Progenitor cell of endocrine pancreas (in vitro differentiated cells): ENCODE measurements at regions not wholly inside any gene's neighbourhood (a gene's known extent, or its start where the extent isn't known, plus 50 kb on each side); places are given as distances from the start of the nearest gene placed in this dataset.

Source experiments
- DNase-seq: peaks from one replicate; pipeline ENCODE4 v3.0.0; 2021; ENCODE audit warnings: low spot score; ENCODE audit not compliant: unreplicated experiment
- H3K27ac Mint-ChIP-seq: 2 replicates; pipeline ENCODE4 v1.8.0; 2021; ENCODE audit warnings: mild to moderate bottlenecking, moderate library complexity, mixed read lengths
- H3K27me3 Mint-ChIP-seq: 2 replicates; pipeline ENCODE4 v1.8.0; 2021; ENCODE audit warnings: mixed read lengths
- H3K36me3 Mint-ChIP-seq: 2 replicates; pipeline ENCODE4 v1.8.0; 2022; ENCODE audit warnings: mixed read lengths; ENCODE audit not compliant: insufficient read depth
- H3K4me1 Mint-ChIP-seq: 2 replicates; pipeline ENCODE4 v1.8.0; 2021; ENCODE audit warnings: low read depth, mixed read lengths
- H3K4me3 Mint-ChIP-seq: 2 replicates; pipeline ENCODE4 v1.8.0; 2021; ENCODE audit warnings: low read depth, mild to moderate bottlenecking, moderate library complexity, mixed read lengths
- H3K9me3 Mint-ChIP-seq: 2 replicates; pipeline ENCODE4 v1.8.0; 2021; ENCODE audit warnings: low read depth, mixed read lengths
- TF ChIP-seq, protein P1 (sequence below): fragments of 200-600 bp; sonication (generic); IDR thresholded peaks from one replicate; pipeline ENCODE4 v1.5.0; 2021; ENCODE audit warnings: antibody characterized with exemption, mild to moderate bottlenecking; ENCODE audit not compliant: unreplicated experiment

DNA sequence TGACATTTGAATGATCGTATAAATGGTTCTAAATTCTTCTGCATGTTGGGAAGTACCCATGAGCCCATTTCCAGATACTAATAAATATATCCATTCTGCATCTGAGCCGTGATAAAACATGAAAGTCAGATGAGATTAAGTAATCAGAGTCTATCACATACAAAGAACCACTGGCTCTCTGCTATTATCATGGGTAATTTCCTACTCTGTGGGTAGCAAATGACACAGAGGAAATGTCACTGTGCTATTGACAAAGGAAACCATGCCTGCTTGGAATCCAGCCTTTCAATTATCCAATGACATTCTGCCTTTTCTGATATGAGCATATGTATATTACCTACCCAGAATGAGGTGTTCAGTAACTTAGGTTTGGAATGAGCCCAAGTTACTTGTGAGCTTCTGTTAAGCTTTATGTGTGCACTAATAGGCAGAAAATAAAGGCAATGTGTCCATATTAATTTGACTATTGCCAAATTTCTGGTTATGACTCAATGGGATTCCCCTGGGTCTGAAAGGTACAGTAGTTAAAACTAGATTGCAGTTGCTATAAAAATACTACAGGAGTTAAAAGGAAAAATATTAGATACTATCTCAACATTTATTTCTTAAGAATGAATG, 238.7 kb upstream of the KCNIP4 start:
- Mint-ChIP-seq H3K4me1 (peaks cover 7% of the 10 kb centered on the region), H3K27me3 (no peaks in the 10 kb centered on the region), H3K4me3 (no peak overlapping the region), H3K36me3 (no peaks in the 10 kb centered on the region), H3K27ac (no peak overlapping the region), H3K9me3 (no peaks in the 10 kb centered on the region)
- DNase-seq = no peak
- TF ChIP-seq, protein P1, sequence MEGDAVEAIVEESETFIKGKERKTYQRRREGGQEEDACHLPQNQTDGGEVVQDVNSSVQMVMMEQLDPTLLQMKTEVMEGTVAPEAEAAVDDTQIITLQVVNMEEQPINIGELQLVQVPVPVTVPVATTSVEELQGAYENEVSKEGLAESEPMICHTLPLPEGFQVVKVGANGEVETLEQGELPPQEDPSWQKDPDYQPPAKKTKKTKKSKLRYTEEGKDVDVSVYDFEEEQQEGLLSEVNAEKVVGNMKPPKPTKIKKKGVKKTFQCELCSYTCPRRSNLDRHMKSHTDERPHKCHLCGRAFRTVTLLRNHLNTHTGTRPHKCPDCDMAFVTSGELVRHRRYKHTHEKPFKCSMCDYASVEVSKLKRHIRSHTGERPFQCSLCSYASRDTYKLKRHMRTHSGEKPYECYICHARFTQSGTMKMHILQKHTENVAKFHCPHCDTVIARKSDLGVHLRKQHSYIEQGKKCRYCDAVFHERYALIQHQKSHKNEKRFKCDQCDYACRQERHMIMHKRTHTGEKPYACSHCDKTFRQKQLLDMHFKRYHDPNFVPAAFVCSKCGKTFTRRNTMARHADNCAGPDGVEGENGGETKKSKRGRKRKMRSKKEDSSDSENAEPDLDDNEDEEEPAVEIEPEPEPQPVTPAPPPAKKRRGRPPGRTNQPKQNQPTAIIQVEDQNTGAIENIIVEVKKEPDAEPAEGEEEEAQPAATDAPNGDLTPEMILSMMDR = no peak

- Mint-ChIP-seq H3K4me1 (peaks cover 3% of the 10 kb centered on the region), H3K27ac (no peak overlapping the region), H3K36me3 (peaks cover 2% of the 10 kb centered on the region), H3K4me3 (no peak overlapping the region), H3K27me3 (no peaks in the 10 kb centered on the region), H3K9me3 (peaks cover 12% of the 10 kb centered on the region)
- TF ChIP-seq, protein P1 = no peak
- no peak for DNase-seq
Observed at GRCh38 chr4:22181736-22182135, 233.2 kb upstream of the KCNIP4 start.

GRCh38 chr4:22179124-22179874, 230.7 kb upstream of the KCNIP4 start:
- Mint-ChIP-seq H3K9me3 (peaks cover 17% of the 10 kb centered on the region), H3K27ac (no peak overlapping the region), H3K36me3 (peaks cover 2% of the 10 kb centered on the region), H3K4me1 (peaks cover 3% of the 10 kb centered on the region), H3K27me3 (no peaks in the 10 kb centered on the region), H3K4me3 (no peak overlapping the region)
- TF ChIP-seq, protein P1 = no peak
- no peak for DNase-seq

DNA sequence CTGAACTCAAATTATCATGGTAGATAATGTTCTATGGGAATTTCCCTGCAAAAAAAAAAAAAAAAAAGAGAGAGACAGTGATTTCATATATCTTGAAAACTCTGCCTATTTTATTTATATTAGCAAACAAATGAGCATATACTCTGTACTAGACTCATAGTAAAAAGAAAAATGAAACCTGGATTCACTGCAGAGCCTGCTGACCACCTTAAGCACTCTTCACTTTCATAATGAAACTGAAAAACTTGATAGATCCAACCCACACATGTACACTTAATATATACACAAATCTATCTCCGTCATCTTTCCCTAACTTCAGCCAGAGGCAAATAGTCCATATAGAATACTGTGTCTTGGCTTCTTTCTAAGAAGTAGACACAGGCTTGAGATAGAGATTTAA, 226.1 kb upstream of the KCNIP4 start:
- H3K4me3 Mint-ChIP-seq = no peak overlapping the region
- no peaks in the 10 kb centered on the region for H3K27me3 Mint-ChIP-seq
- H3K4me1 Mint-ChIP-seq = no peaks in the 10 kb centered on the region
- DNase-seq = no peak
- H3K9me3 Mint-ChIP-seq = peaks cover 20% of the 10 kb centered on the region
- H3K36me3 Mint-ChIP-seq = peaks cover 2% of the 10 kb centered on the region
- TF ChIP-seq, protein P1 = no peak
- no peak overlapping the region for H3K27ac Mint-ChIP-seq

GRCh38 chr4:22170353-22170752, 221.8 kb upstream of the KCNIP4 start:
- DNase-seq = no peak
- H3K36me3 Mint-ChIP-seq = no peaks in the 10 kb centered on the region
- peaks cover 3% of the 10 kb centered on the region for H3K9me3 Mint-ChIP-seq
- no peaks in the 10 kb centered on the region for H3K27me3 Mint-ChIP-seq
- H3K4me3 Mint-ChIP-seq = no peak overlapping the region
- no peak overlapping the region for H3K27ac Mint-ChIP-seq
- TF ChIP-seq, protein P1 = no peak
- H3K4me1 Mint-ChIP-seq = no peaks in the 10 kb centered on the region
